HUES6 (cell line): ENCODE measurements at regions not wholly inside any gene's neighbourhood (a gene's known extent, or its start where the extent isn't known, plus 50 kb on each side); places are given as distances from the start of the nearest gene placed in this dataset.

Experiments used
- H3K27ac ChIP-seq: 2 replicates; pipeline ENCODE4 v1.7.0; 2013; ENCODE audit warnings: low read depth, mild to moderate bottlenecking, low read length, inconsistent platforms
- H3K27me3 ChIP-seq: 2 replicates; pipeline ENCODE4 v1.6.1; 2013; ENCODE audit warnings: low read length; ENCODE audit not compliant: control insufficient read depth, insufficient read depth
- H3K36me3 ChIP-seq: 2 replicates; pipeline ENCODE4 v1.6.1; 2013; ENCODE audit warnings: low read length; ENCODE audit not compliant: control insufficient read depth, insufficient read depth
- H3K4me1 ChIP-seq: 2 replicates; pipeline ENCODE4 v1.6.1; 2013; ENCODE audit warnings: low read length; ENCODE audit not compliant: control insufficient read depth, insufficient read depth
- H3K4me3 ChIP-seq: 2 replicates; pipeline ENCODE4 v1.5.1; 2013; ENCODE audit warnings: low read depth, low read length
- H3K9ac ChIP-seq: one replicate; pipeline ENCODE4 v1.6.1; 2013; ENCODE audit warnings: mild to moderate bottlenecking, low read length
- H3K9me3 ChIP-seq: 2 replicates; pipeline ENCODE4 v1.6.1; 2013; ENCODE audit warnings: low read depth, low read length; ENCODE audit not compliant: control insufficient read depth, insufficient read depth

GRCh38 chr12:125249066-125249824, 184.0 kb downstream of the AACS start:
- H3K9ac ChIP-seq: no peak overlapping the region
- no peak overlapping the region for H3K27ac ChIP-seq
- no peaks in the 10 kb centered on the region for H3K36me3 ChIP-seq
- no peak overlapping the region for H3K4me3 ChIP-seq
- no peaks in the 10 kb centered on the region for H3K27me3 ChIP-seq
- peaks cover 8% of the 10 kb centered on the region for H3K4me1 ChIP-seq
- H3K9me3 ChIP-seq: no peaks in the 10 kb centered on the region

DNA sequence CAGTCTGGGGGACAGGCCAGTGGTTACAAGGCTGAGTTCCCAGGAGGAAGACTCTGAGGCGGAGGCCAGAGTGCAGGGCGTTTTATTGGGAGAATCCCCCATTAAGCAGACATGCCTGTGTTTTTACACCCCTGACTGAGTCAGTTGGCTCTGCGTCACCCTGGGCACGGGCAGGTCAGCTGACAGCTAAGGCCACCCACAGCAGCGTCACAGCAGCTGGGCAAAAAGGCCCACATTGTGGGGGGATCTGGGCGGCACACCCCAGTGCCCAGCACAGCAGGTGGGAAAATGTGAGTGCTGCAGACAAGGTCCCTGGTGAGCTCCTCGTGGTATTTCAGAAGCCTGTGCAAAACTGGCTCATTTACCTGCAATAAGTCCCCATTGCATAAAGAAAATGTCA, 184.7 kb downstream of the AACS start:
- H3K36me3 ChIP-seq: no peaks in the 10 kb centered on the region
- H3K9me3 ChIP-seq: no peaks in the 10 kb centered on the region
- no peak overlapping the region for H3K27ac ChIP-seq
- peaks cover 9% of the 10 kb centered on the region for H3K4me1 ChIP-seq
- no peaks in the 10 kb centered on the region for H3K27me3 ChIP-seq
- no peak overlapping the region for H3K9ac ChIP-seq
- no peak overlapping the region for H3K4me3 ChIP-seq

GRCh38 chr12:125254236-125254635, 189.0 kb downstream of the AACS start:
- no peak overlapping the region for H3K4me3 ChIP-seq
- H3K9me3 ChIP-seq: peaks cover 7% of the 10 kb centered on the region; the same call in 1 of the 2 replicates
- no peak overlapping the region for H3K9ac ChIP-seq
- H3K27me3 ChIP-seq: no peaks in the 10 kb centered on the region
- H3K27ac ChIP-seq: no peak overlapping the region
- peaks cover 2% of the 10 kb centered on the region; the same call in 1 of the 2 replicates for H3K36me3 ChIP-seq
- H3K4me1 ChIP-seq: peaks cover 3% of the 10 kb centered on the region; the same call in 1 of the 2 replicates

DNA sequence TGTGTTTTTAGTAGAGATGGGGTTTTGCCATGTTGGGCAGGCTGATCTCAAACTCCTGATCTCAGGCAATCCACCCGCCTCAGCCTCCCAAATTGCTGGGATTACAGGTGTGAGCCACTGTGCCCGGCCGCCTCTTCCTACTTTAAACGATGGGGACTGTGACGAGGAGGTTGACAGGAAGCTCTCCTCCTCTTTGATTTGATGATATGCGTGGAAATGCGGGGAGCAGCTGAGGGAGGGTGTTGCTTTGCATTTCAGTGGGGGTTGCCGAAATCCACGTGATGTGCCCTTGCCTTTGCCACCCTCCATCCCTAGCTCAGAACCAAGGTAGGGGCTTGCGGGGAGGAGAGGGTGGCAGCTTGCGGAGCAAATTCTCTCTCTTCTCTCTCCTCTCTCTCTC, 189.6 kb downstream of the AACS start:
- H3K36me3 ChIP-seq: peaks cover 2% of the 10 kb centered on the region; the same call in 1 of the 2 replicates

GRCh38 chr12:125255935-125256633, 190.8 kb downstream of the AACS start:
- no peaks in the 10 kb centered on the region for H3K27me3 ChIP-seq
- no peak overlapping the region for H3K4me3 ChIP-seq
- H3K9me3 ChIP-seq: peaks cover 7% of the 10 kb centered on the region; the same call in 1 of the 2 replicates
- H3K36me3 ChIP-seq: peaks cover 2% of the 10 kb centered on the region; the same call in 1 of the 2 replicates
- H3K27ac ChIP-seq: no peak overlapping the region
- H3K4me1 ChIP-seq: peaks cover 3% of the 10 kb centered on the region; the same call in 1 of the 2 replicates
- no peak overlapping the region for H3K9ac ChIP-seq

More for the DNA sequence above, 189.6 kb downstream of the AACS start:
- Histone ChIP-seq H3K4me1 (peaks cover 3% of the 10 kb centered on the region; the same call in 1 of the 2 replicates), H3K4me3 (no peak overlapping the region), H3K9me3 (peaks cover 7% of the 10 kb centered on the region; the same call in 1 of the 2 replicates), H3K27me3 (no peaks in the 10 kb centered on the region), H3K9ac (no peak overlapping the region), H3K27ac (no peak overlapping the region)

- Histone ChIP-seq H3K27me3 (no peaks in the 10 kb centered on the region), H3K27ac (no peak overlapping the region), H3K9me3 (peaks cover 7% of the 10 kb centered on the region; the same call in 1 of the 2 replicates), H3K9ac (no peak overlapping the region), H3K4me3 (no peak overlapping the region), H3K36me3 (peaks cover 2% of the 10 kb centered on the region; the same call in 1 of the 2 replicates), H3K4me1 (peaks cover 3% of the 10 kb centered on the region; the same call in 1 of the 2 replicates)
Observed at GRCh38 chr12:125256634-125256936, 191.3 kb downstream of the AACS start.

- Histone ChIP-seq H3K9ac (no peak overlapping the region), H3K27ac (no peak overlapping the region), H3K27me3 (no peaks in the 10 kb centered on the region), H3K36me3 (peaks cover 2% of the 10 kb centered on the region; the same call in 1 of the 2 replicates), H3K4me1 (peaks cover 3% of the 10 kb centered on the region; the same call in 1 of the 2 replicates), H3K9me3 (peaks cover 10% of the 10 kb centered on the region), H3K4me3 (no peak overlapping the region)
Observed at GRCh38 chr12:125259178-125259867, 194.1 kb downstream of the AACS start.

- H3K4me3 ChIP-seq: no peak overlapping the region
Observed at GRCh38 chr12:125262851-125263250, 197.6 kb downstream of the AACS start.

DNA sequence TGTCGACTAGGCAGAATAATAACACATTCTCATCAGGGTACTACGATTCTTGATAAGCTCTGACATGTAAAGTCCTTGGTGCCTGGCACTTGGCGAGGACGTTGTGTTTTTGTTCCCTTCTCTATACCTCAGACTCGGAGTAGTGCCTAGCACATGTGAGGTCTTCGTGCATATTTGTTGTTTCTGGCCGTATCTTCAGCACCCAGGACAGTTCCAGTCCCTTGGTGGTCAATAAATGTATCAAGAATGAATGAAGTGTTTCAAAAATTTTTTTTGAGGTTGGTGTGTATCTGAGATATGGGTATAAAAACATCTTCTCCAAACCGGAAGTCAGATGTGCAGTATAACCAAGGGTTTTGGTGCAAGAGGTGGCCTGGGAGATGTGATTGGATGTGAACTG, 198.2 kb downstream of the AACS start:
- Histone ChIP-seq H3K27ac (no peak overlapping the region), H3K4me3 (no peak overlapping the region), H3K36me3 (no peaks in the 10 kb centered on the region), H3K9ac (no peak overlapping the region), H3K27me3 (no peaks in the 10 kb centered on the region), H3K4me1 (no peaks in the 10 kb centered on the region), H3K9me3 (peaks cover 4% of the 10 kb centered on the region)

More at GRCh38 chr12:125262851-125263250, 197.6 kb downstream of the AACS start:
- Histone ChIP-seq H3K9me3 (peaks cover 7% of the 10 kb centered on the region), H3K27ac (no peak overlapping the region), H3K4me1 (no peaks in the 10 kb centered on the region), H3K27me3 (no peaks in the 10 kb centered on the region), H3K36me3 (peaks cover 2% of the 10 kb centered on the region; the same call in 1 of the 2 replicates), H3K9ac (no peak overlapping the region)

- H3K36me3 ChIP-seq: no peaks in the 10 kb centered on the region
- H3K27me3 ChIP-seq: no peaks in the 10 kb centered on the region
- H3K9ac ChIP-seq: no peak overlapping the region
Observed at GRCh38 chr12:125267114-125267513, 201.9 kb downstream of the AACS start.

More at GRCh38 chr12:125267114-125267513, 201.9 kb downstream of the AACS start:
- H3K4me3 ChIP-seq: no peak overlapping the region
- no peak overlapping the region for H3K27ac ChIP-seq
- peaks cover 4% of the 10 kb centered on the region for H3K9me3 ChIP-seq
- H3K4me1 ChIP-seq: no peaks in the 10 kb centered on the region
